ENCODE measurements at regions not wholly inside any gene's neighbourhood (a gene's known extent, or its start where the extent isn't known, plus 50 kb on each side); places are given as distances from the start of the nearest gene placed in this dataset.

GRCh38 chr2:21431078-21431477 lies 307.3 kb downstream of the TDRD15 start:
- Histone ChIP-seq H3K9me3 (replicated peaks in 1 of 2; ENCODE audit: control insufficient read depth in 2 of 2, insufficient read depth in 1 of 2, low read depth in 1 of 2, low read length in 2 of 2) (no peaks in the 10 kb centered on the region), H3K4me3 (ENCODE audit: low read length in 2 of 2) (no peak overlapping the region), H4K91ac (ENCODE audit: low read depth, low read length, poor library complexity) (no peak overlapping the region), H3K27ac (replicated peaks; ENCODE audit: low read length) (no peak overlapping the region), H2BK120ac (ENCODE audit: low read depth, low read length) (no peak overlapping the region), H2AFZ (ENCODE audit: low read length) (no peak overlapping the region), H2AK5ac (ENCODE audit: low read depth, low read length) (no peak overlapping the region), H3K14ac (ENCODE audit: low read length) (no peak overlapping the region), H2BK12ac (ENCODE audit: low read length) (no peak overlapping the region), H3K18ac (ENCODE audit: low read length) (peak overlapping the region; percentile 35), H3K79me1 (ENCODE audit: low read depth, low read length) (no peaks in the 10 kb centered on the region), H3K36me3 (replicated peaks in 1 of 2; ENCODE audit: control insufficient read depth in 2 of 2, insufficient read depth in 2 of 2, low read length in 2 of 2) (no peaks in the 10 kb centered on the region), H2BK5ac (ENCODE audit: low read length) (no peak overlapping the region), H2BK15ac (ENCODE audit: low read length) (no peak overlapping the region), H3K4me1 (ENCODE audit: control insufficient read depth in 2 of 2, insufficient read depth in 1 of 2, low read depth in 1 of 2, low read length in 2 of 2) (peaks cover 0 to 3% of the 10 kb centered on the region in 2 donors), H3K23ac (ENCODE audit: low read depth, low read length, poor library complexity) (no peak overlapping the region), H3K4me2 (ENCODE audit: insufficient read depth, low read length, poor library complexity, severe bottlenecking) (no peak overlapping the region), H3K4ac (ENCODE audit: low read length) (no peak overlapping the region), H4K8ac (ENCODE audit: low read depth, low read length) (no peak overlapping the region), H3K9ac (ENCODE audit: low read depth, low read length, poor library complexity) (no peak overlapping the region), H3K27me3 (ENCODE audit: control insufficient read depth in 3 of 3, insufficient read depth in 3 of 3, low read depth in 1 of 3, low read length in 3 of 3) (no peaks in the 10 kb centered on the region)
- DNase-seq (ENCODE audit: low spot score) = no peak
- no CpG with 5 or more reads among the region's 5 CpGs for WGBS, 2 donors (ENCODE audit: extremely low coverage in 2 of 2, insufficient read length in 2 of 2, insufficient replicate concordance in 1 of 2)

- Histone ChIP-seq H3K79me1 (ENCODE audit: low read depth, low read length) (no peaks in the 10 kb centered on the region), H3K18ac (ENCODE audit: low read length) (no peak overlapping the region), H4K91ac (ENCODE audit: low read depth, low read length, poor library complexity) (no peak overlapping the region), H3K36me3 (replicated peaks in 1 of 2; ENCODE audit: control insufficient read depth in 2 of 2, insufficient read depth in 2 of 2, low read length in 2 of 2) (no peaks in the 10 kb centered on the region), H3K27me3 (ENCODE audit: control insufficient read depth in 3 of 3, insufficient read depth in 3 of 3, low read depth in 1 of 3, low read length in 3 of 3) (no peaks in the 10 kb centered on the region), H2BK5ac (ENCODE audit: low read length) (no peak overlapping the region), H3K9me3 (replicated peaks in 1 of 2; ENCODE audit: control insufficient read depth in 2 of 2, insufficient read depth in 1 of 2, low read depth in 1 of 2, low read length in 2 of 2) (no peaks in the 10 kb centered on the region), H2BK15ac (ENCODE audit: low read length) (no peak overlapping the region), H3K27ac (replicated peaks; ENCODE audit: low read length) (no peak overlapping the region), H3K4me3 (ENCODE audit: low read length in 2 of 2) (no peak overlapping the region), H3K4me2 (ENCODE audit: insufficient read depth, low read length, poor library complexity, severe bottlenecking) (no peak overlapping the region), H3K4ac (ENCODE audit: low read length) (no peak overlapping the region), H3K14ac (ENCODE audit: low read length) (no peak overlapping the region), H2AK5ac (ENCODE audit: low read depth, low read length) (no peak overlapping the region), H2BK120ac (ENCODE audit: low read depth, low read length) (no peak overlapping the region), H2AFZ (ENCODE audit: low read length) (no peak overlapping the region), H3K4me1 (ENCODE audit: control insufficient read depth in 2 of 2, insufficient read depth in 1 of 2, low read depth in 1 of 2, low read length in 2 of 2) (peaks cover 0 to 2% of the 10 kb centered on the region in 2 donors), H2BK12ac (ENCODE audit: low read length) (no peak overlapping the region), H4K8ac (ENCODE audit: low read depth, low read length) (no peak overlapping the region), H3K9ac (ENCODE audit: low read depth, low read length, poor library complexity) (no peak overlapping the region), H3K23ac (ENCODE audit: low read depth, low read length, poor library complexity) (no peak overlapping the region)
- DNase-seq (ENCODE audit: low spot score) = no peak
- no CpG with 5 or more reads among the region's 3 CpGs for WGBS, 2 donors (ENCODE audit: extremely low coverage in 2 of 2, insufficient read length in 2 of 2, insufficient replicate concordance in 1 of 2)
Observed at GRCh38 chr2:21438949-21439348, 315.2 kb downstream of the TDRD15 start.

GRCh38 chr2:21441442-21441841 lies 317.7 kb downstream of the TDRD15 start:
- no peak overlapping the region for H3K18ac ChIP-seq (ENCODE audit: low read length)
- H4K91ac ChIP-seq (ENCODE audit: low read depth, low read length, poor library complexity) = no peak overlapping the region
- H3K4me2 ChIP-seq (ENCODE audit: insufficient read depth, low read length, poor library complexity, severe bottlenecking) = no peak overlapping the region
- H3K4ac ChIP-seq (ENCODE audit: low read length) = no peak overlapping the region
- H4K8ac ChIP-seq (ENCODE audit: low read depth, low read length) = no peak overlapping the region
- no peak overlapping the region for H2BK15ac ChIP-seq (ENCODE audit: low read length)
- no peak overlapping the region for H3K23ac ChIP-seq (ENCODE audit: low read depth, low read length, poor library complexity)
- H3K27me3 ChIP-seq (ENCODE audit: control insufficient read depth in 3 of 3, insufficient read depth in 3 of 3, low read depth in 1 of 3, low read length in 3 of 3) = no peaks in the 10 kb centered on the region
- DNase-seq (ENCODE audit: low spot score) = no peak
- WGBS, 2 donors (ENCODE audit: extremely low coverage in 2 of 2, insufficient read length in 2 of 2, insufficient replicate concordance in 1 of 2) = no CpG with 5 or more reads among the region's 7 CpGs
- no peak overlapping the region for H3K4me3 ChIP-seq (ENCODE audit: low read length in 2 of 2)
- no peak overlapping the region for H2BK120ac ChIP-seq (ENCODE audit: low read depth, low read length)
- H3K27ac ChIP-seq (replicated peaks; ENCODE audit: low read length) = no peak overlapping the region
- H3K79me1 ChIP-seq (ENCODE audit: low read depth, low read length) = no peaks in the 10 kb centered on the region
- no peak overlapping the region for H2BK5ac ChIP-seq (ENCODE audit: low read length)
- H2AK5ac ChIP-seq (ENCODE audit: low read depth, low read length) = no peak overlapping the region
- H3K9ac ChIP-seq (ENCODE audit: low read depth, low read length, poor library complexity) = no peak overlapping the region
- H2AFZ ChIP-seq (ENCODE audit: low read length) = no peak overlapping the region
- H2BK12ac ChIP-seq (ENCODE audit: low read length) = no peak overlapping the region
- H3K14ac ChIP-seq (ENCODE audit: low read length) = no peak overlapping the region
- no peaks in the 10 kb centered on the region for H3K9me3 ChIP-seq (replicated peaks in 1 of 2; ENCODE audit: control insufficient read depth in 2 of 2, insufficient read depth in 1 of 2, low read depth in 1 of 2, low read length in 2 of 2)
- H3K4me1 ChIP-seq (ENCODE audit: control insufficient read depth in 2 of 2, insufficient read depth in 1 of 2, low read depth in 1 of 2, low read length in 2 of 2) = peaks cover 0 to 2% of the 10 kb centered on the region in 2 donors
- H3K36me3 ChIP-seq (replicated peaks in 1 of 2; ENCODE audit: control insufficient read depth in 2 of 2, insufficient read depth in 2 of 2, low read length in 2 of 2) = no peaks in the 10 kb centered on the region

GRCh38 chr2:21443494-21444105 lies 319.8 kb downstream of the TDRD15 start:
- no CpG with 5 or more reads among the region's 5 CpGs for WGBS, 2 donors (ENCODE audit: extremely low coverage in 2 of 2, insufficient read length in 2 of 2, insufficient replicate concordance in 1 of 2)

More at GRCh38 chr2:21443494-21444105, 319.8 kb downstream of the TDRD15 start:
- Histone ChIP-seq H3K18ac (ENCODE audit: low read length) (no peak overlapping the region), H3K79me1 (ENCODE audit: low read depth, low read length) (no peaks in the 10 kb centered on the region), H2BK12ac (ENCODE audit: low read length) (no peak overlapping the region), H3K4me3 (ENCODE audit: low read length in 2 of 2) (no peak overlapping the region), H3K4me1 (ENCODE audit: control insufficient read depth in 2 of 2, insufficient read depth in 1 of 2, low read depth in 1 of 2, low read length in 2 of 2) (peaks cover 0 to 2% of the 10 kb centered on the region in 2 donors), H3K14ac (ENCODE audit: low read length) (no peak overlapping the region), H3K27ac (replicated peaks; ENCODE audit: low read length) (no peak overlapping the region), H3K23ac (ENCODE audit: low read depth, low read length, poor library complexity) (no peak overlapping the region), H2AK5ac (ENCODE audit: low read depth, low read length) (no peak overlapping the region), H3K36me3 (replicated peaks in 1 of 2; ENCODE audit: control insufficient read depth in 2 of 2, insufficient read depth in 2 of 2, low read length in 2 of 2) (no peaks in the 10 kb centered on the region), H3K27me3 (ENCODE audit: control insufficient read depth in 3 of 3, insufficient read depth in 3 of 3, low read depth in 1 of 3, low read length in 3 of 3) (no peaks in the 10 kb centered on the region), H2AFZ (ENCODE audit: low read length) (no peak overlapping the region), H4K91ac (ENCODE audit: low read depth, low read length, poor library complexity) (no peak overlapping the region), H2BK120ac (ENCODE audit: low read depth, low read length) (no peak overlapping the region), H3K4me2 (ENCODE audit: insufficient read depth, low read length, poor library complexity, severe bottlenecking) (no peak overlapping the region), H2BK5ac (ENCODE audit: low read length) (no peak overlapping the region), H3K9ac (ENCODE audit: low read depth, low read length, poor library complexity) (no peak overlapping the region), H3K9me3 (replicated peaks in 1 of 2; ENCODE audit: control insufficient read depth in 2 of 2, insufficient read depth in 1 of 2, low read depth in 1 of 2, low read length in 2 of 2) (no peaks in the 10 kb centered on the region), H2BK15ac (ENCODE audit: low read length) (no peak overlapping the region), H4K8ac (ENCODE audit: low read depth, low read length) (no peak overlapping the region), H3K4ac (ENCODE audit: low read length) (no peak overlapping the region)
- DNase-seq (ENCODE audit: low spot score) = no peak
